H1 (cell line): ENCODE measurements at regions not wholly inside any gene's neighbourhood (a gene's known extent, or its start where the extent isn't known, plus 50 kb on each side); places are given as distances from the start of the nearest gene placed in this dataset.

ENCODE experiments used
- TF ChIP-seq, protein P1 (sequence below): fragments of 300-600 bp; sonication (generic); IDR thresholded peaks from 2 replicates; pipeline ENCODE4 v1.7.1; 2012; ENCODE audit warnings: low read length, moderate library complexity, mild to moderate bottlenecking, inconsistent platforms; ENCODE audit not compliant: insufficient replicate concordance

DNA sequence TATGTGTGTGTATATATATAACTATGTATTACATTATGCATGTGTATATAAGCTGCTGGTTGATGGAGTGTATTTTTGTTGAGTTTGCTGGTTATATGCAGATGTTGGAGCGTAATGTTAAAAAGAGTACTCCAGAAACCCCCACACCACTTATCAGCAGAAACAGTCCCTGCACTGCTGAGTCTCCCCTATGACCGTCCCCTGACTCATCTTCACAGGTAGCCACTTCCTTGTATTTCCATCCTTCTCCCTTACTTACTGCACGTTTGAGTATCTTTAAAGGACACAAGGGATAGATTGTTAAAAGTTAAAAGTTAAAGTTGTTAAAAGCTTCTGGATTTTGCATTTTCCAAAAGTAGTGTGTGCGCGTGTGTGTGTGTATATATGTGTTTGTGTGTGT lies 853.9 kb upstream of the EEF2KMT start (continued):
- TF ChIP-seq, protein P1, sequence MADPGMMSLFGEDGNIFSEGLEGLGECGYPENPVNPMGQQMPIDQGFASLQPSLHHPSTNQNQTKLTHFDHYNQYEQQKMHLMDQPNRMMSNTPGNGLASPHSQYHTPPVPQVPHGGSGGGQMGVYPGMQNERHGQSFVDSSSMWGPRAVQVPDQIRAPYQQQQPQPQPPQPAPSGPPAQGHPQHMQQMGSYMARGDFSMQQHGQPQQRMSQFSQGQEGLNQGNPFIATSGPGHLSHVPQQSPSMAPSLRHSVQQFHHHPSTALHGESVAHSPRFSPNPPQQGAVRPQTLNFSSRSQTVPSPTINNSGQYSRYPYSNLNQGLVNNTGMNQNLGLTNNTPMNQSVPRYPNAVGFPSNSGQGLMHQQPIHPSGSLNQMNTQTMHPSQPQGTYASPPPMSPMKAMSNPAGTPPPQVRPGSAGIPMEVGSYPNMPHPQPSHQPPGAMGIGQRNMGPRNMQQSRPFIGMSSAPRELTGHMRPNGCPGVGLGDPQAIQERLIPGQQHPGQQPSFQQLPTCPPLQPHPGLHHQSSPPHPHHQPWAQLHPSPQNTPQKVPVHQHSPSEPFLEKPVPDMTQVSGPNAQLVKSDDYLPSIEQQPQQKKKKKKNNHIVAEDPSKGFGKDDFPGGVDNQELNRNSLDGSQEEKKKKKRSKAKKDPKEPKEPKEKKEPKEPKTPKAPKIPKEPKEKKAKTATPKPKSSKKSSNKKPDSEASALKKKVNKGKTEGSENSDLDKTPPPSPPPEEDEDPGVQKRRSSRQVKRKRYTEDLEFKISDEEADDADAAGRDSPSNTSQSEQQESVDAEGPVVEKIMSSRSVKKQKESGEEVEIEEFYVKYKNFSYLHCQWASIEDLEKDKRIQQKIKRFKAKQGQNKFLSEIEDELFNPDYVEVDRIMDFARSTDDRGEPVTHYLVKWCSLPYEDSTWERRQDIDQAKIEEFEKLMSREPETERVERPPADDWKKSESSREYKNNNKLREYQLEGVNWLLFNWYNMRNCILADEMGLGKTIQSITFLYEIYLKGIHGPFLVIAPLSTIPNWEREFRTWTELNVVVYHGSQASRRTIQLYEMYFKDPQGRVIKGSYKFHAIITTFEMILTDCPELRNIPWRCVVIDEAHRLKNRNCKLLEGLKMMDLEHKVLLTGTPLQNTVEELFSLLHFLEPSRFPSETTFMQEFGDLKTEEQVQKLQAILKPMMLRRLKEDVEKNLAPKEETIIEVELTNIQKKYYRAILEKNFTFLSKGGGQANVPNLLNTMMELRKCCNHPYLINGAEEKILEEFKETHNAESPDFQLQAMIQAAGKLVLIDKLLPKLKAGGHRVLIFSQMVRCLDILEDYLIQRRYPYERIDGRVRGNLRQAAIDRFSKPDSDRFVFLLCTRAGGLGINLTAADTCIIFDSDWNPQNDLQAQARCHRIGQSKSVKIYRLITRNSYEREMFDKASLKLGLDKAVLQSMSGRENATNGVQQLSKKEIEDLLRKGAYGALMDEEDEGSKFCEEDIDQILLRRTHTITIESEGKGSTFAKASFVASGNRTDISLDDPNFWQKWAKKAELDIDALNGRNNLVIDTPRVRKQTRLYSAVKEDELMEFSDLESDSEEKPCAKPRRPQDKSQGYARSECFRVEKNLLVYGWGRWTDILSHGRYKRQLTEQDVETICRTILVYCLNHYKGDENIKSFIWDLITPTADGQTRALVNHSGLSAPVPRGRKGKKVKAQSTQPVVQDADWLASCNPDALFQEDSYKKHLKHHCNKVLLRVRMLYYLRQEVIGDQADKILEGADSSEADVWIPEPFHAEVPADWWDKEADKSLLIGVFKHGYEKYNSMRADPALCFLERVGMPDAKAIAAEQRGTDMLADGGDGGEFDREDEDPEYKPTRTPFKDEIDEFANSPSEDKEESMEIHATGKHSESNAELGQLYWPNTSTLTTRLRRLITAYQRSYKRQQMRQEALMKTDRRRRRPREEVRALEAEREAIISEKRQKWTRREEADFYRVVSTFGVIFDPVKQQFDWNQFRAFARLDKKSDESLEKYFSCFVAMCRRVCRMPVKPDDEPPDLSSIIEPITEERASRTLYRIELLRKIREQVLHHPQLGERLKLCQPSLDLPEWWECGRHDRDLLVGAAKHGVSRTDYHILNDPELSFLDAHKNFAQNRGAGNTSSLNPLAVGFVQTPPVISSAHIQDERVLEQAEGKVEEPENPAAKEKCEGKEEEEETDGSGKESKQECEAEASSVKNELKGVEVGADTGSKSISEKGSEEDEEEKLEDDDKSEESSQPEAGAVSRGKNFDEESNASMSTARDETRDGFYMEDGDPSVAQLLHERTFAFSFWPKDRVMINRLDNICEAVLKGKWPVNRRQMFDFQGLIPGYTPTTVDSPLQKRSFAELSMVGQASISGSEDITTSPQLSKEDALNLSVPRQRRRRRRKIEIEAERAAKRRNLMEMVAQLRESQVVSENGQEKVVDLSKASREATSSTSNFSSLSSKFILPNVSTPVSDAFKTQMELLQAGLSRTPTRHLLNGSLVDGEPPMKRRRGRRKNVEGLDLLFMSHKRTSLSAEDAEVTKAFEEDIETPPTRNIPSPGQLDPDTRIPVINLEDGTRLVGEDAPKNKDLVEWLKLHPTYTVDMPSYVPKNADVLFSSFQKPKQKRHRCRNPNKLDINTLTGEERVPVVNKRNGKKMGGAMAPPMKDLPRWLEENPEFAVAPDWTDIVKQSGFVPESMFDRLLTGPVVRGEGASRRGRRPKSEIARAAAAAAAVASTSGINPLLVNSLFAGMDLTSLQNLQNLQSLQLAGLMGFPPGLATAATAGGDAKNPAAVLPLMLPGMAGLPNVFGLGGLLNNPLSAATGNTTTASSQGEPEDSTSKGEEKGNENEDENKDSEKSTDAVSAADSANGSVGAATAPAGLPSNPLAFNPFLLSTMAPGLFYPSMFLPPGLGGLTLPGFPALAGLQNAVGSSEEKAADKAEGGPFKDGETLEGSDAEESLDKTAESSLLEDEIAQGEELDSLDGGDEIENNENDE: no peak
- TF ChIP-seq, all 59 proteins: peak for 0
